ENCODE measurements at regions not wholly inside any gene's neighbourhood (a gene's known extent, or its start where the extent isn't known, plus 50 kb on each side); places are given as distances from the start of the nearest gene placed in this dataset.

- TF ChIP-seq ZNF274 (IDR thresholded peaks at IDR 0.05; ENCODE audit: low read depth, low read length) (no peak), SUZ12 (IDR thresholded peaks at IDR 0.05; ENCODE audit: extremely low read depth, insufficient read depth, insufficient read length) (no peak), YY1 (IDR thresholded peaks at IDR 0.05; ENCODE audit: insufficient read depth, insufficient read length) (no peak)
These were observed 434.9 kb upstream of the MYT1L start for GRCh38 chr2:2765839-2766495.

Measured in NT2/D1 (cell line).